Uterus (tissue), 2 donors: ENCODE measurements at regions not wholly inside any gene's neighbourhood (a gene's known extent, or its start where the extent isn't known, plus 50 kb on each side); places are given as distances from the start of the nearest gene placed in this dataset.

ENCODE experiments used
- POLR2A ChIP-seq, 2 donors: fragments of 450-650 bp; IDR thresholded peaks; one replicate each; pipeline ENCODE4 v1.6.1; 2016; ENCODE audit warnings: antibody characterized with exemption in 2 of 2, mild to moderate bottlenecking in 1 of 2, moderate library complexity in 1 of 2
- TF ChIP-seq, protein P1 (sequence below), 4 experiments: fragments of 200-600 bp in 2 of 4; fragments of 450-650 bp in 2 of 4; sonication (generic) in 2 of 4; IDR thresholded peaks; one replicate each; pipeline ENCODE4 v1.5.1; 2016 to 2019; ENCODE audit warnings: antibody characterized with exemption in 4 of 4, mild to moderate bottlenecking in 2 of 4, moderate library complexity in 1 of 4

DNA sequence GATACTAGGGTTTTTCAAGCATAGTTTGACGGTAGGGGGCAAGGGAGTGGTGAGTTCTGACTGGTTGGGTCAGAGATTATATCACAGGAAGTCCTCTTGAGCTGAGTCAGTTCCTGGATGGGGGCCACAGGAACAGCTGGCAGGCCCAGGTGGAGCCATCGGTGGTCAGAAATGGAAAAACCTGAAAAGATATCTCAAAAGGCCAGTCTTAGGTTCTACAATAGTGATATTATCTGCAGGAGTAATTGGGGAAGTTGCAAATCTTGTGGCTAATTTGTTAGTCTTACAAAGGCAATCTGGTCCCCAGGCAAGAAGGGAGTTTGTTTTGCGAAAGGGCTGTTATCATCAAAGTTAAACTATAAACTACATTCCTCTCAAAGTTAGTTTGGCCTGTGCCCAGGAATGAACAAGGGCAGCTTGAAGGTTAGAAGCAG, 159.3 kb downstream of the PTCHD1 start:
- TF ChIP-seq, protein P1, sequence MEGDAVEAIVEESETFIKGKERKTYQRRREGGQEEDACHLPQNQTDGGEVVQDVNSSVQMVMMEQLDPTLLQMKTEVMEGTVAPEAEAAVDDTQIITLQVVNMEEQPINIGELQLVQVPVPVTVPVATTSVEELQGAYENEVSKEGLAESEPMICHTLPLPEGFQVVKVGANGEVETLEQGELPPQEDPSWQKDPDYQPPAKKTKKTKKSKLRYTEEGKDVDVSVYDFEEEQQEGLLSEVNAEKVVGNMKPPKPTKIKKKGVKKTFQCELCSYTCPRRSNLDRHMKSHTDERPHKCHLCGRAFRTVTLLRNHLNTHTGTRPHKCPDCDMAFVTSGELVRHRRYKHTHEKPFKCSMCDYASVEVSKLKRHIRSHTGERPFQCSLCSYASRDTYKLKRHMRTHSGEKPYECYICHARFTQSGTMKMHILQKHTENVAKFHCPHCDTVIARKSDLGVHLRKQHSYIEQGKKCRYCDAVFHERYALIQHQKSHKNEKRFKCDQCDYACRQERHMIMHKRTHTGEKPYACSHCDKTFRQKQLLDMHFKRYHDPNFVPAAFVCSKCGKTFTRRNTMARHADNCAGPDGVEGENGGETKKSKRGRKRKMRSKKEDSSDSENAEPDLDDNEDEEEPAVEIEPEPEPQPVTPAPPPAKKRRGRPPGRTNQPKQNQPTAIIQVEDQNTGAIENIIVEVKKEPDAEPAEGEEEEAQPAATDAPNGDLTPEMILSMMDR (IDR thresholded peaks at IDR 0.05): no peak
- no peak for TF ChIP-seq POLR2A (IDR thresholded peaks at IDR 0.05)
